GM20000 (cell line): ENCODE measurements at regions not wholly inside any gene's neighbourhood (a gene's known extent, or its start where the extent isn't known, plus 50 kb on each side); places are given as distances from the start of the nearest gene placed in this dataset.

ENCODE experiments used
- DNase-seq: peaks from one replicate; pipeline ENCODE4 v3.0.0; 2012; ENCODE audit warnings: low spot score
- TF ChIP-seq, protein P1 (sequence below): IDR thresholded peaks from 2 replicates; pipeline ENCODE4 v1.5.1; 2012; ENCODE audit warnings: mild to moderate bottlenecking, control low read depth; ENCODE audit errors: extremely low read depth, missing control alignments

DNA sequence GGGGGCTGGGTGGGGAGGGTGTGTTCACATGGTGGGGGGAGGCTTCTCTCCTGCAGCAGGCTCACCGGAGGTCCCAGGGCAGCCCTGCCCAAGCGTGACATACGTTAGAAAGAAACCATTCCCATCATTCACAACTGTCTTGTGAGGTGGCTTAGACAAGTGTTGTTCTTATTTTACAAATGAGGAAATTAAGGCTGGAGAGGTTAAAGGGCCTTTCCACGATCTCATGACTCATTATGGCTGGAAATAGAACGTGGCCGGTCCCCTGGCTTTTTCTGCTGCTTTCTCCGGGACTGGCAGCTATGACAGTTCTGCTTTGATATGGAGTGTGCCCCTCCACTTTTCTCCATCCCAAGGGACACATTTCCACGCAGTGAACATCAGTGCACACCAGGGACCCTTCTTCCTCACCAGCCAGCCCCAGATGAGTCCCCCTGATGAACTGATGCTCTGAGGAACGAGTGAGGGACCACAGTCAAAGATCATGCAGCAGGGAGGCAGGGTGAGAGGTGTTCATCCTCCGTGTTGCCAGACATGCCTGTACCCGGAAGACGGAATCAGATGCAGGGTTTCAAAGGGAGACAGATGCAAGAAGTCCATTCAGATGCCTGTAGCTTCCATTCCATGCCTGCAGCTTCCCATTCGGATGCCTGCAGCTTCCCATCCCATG is 64.0 kb upstream of the ACSL1 start:
- DNase-seq, result no peak
- TF ChIP-seq, protein P1, sequence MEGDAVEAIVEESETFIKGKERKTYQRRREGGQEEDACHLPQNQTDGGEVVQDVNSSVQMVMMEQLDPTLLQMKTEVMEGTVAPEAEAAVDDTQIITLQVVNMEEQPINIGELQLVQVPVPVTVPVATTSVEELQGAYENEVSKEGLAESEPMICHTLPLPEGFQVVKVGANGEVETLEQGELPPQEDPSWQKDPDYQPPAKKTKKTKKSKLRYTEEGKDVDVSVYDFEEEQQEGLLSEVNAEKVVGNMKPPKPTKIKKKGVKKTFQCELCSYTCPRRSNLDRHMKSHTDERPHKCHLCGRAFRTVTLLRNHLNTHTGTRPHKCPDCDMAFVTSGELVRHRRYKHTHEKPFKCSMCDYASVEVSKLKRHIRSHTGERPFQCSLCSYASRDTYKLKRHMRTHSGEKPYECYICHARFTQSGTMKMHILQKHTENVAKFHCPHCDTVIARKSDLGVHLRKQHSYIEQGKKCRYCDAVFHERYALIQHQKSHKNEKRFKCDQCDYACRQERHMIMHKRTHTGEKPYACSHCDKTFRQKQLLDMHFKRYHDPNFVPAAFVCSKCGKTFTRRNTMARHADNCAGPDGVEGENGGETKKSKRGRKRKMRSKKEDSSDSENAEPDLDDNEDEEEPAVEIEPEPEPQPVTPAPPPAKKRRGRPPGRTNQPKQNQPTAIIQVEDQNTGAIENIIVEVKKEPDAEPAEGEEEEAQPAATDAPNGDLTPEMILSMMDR, result no peak

DNA sequence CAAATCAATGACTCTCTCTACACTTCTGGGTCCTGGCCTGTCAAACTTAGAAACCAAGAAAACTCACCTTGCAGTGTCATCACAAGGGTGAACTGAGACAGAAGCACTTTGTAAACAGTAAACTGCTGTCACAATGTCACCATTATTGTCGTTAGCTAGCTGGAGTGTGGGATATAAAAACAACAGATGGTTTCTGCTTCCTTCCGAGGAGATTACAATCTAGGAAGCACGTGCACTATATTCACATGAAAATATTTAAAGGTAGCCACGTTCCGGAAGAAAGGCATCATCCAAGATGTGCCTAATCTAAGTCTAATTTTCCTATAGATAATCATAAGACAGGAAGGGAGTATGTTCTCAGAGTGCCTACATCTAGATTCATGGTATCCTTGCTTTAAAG is 64.7 kb upstream of the ACSL1 start:
- TF ChIP-seq, protein P1, result no peak
- DNase-seq, result no peak

DNA sequence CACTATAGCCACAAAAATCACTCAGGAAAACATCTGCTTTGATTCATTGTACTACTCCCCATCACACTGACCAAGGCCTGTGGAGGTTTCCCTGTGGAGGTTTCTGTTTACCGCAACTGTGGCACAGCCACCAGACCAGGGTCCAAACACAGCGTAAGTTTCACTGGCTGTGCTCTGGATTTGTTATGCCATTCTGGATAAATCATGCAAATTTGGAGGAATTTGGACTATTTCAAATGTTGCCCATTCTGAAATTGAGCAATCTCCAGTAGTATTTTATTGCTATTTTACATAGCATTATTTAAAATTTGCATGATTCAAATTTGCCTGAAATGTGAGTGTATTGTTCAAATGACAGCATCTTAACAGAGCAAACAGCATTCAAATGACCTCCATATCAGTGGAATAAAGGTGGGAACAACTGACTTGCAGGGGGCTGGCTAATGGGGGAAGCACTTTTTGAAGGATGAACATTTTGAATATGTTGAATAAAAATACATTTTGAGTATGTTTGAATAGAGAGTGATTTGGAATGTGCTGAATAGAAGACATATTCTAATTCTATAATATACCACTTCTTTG is 66.1 kb upstream of the ACSL1 start:
- TF ChIP-seq, protein P1, result no peak

DNA sequence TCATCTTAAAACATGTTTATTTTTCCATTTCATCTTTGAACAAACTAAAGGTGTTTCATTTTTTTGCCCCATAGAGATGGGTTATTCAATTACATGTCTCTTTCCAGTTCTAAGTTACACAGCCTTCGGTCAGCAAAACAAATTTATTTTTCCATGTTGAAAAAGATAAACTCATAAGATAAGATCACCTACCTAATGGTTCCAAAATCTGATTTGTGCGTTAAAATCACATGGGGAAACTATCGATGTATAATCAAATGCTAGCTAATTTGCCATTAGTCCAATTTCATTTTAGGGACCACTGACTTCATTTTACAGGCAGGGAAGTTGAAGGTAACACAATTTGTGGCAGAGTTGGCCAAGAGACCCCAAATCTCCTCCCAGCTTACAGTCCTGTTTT is 67.2 kb upstream of the ACSL1 start:
- TF ChIP-seq, protein P1, result no peak
- DNase-seq, result no peak

More for the DNA sequence above, 66.1 kb upstream of the ACSL1 start:
- no peak for DNase-seq

DNA sequence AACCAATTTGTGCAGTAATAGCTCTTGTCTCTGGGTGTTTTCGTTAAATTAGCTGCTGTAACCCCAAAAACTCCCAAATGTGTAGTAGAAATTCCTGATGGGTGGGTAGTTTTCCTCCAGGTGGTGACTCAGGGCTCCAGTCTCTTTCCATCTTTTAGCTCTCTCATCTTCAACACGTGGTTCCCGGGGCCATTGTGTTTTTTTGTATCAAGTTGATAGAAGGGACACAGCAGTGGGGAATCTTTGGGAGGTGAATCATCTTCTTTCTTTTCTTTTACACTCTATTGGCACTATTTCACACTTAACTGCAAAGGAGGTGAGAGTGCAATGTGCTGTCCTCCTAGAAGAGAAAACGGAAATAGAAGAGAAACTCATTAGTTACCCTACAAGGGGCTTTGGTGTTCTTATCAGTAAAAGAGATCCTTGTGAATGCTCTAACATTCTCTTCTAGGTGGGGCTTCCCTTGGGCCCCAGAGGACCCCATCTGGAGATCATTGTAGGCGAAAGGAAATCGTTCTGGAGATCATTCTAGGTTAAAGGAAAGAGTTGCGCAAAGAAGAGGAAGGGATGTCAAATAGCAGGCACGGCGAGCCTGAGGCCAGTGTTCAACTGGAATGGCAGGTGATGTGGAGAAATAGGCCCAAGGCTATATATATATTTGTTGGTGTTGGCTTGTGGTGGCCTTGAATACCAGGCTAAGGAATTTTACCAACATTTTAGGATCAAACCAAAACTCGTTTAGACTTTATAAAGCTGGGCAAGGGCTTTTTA is 68.2 kb upstream of the ACSL1 start:
- DNase-seq, result no peak
- TF ChIP-seq, protein P1, result no peak

DNA sequence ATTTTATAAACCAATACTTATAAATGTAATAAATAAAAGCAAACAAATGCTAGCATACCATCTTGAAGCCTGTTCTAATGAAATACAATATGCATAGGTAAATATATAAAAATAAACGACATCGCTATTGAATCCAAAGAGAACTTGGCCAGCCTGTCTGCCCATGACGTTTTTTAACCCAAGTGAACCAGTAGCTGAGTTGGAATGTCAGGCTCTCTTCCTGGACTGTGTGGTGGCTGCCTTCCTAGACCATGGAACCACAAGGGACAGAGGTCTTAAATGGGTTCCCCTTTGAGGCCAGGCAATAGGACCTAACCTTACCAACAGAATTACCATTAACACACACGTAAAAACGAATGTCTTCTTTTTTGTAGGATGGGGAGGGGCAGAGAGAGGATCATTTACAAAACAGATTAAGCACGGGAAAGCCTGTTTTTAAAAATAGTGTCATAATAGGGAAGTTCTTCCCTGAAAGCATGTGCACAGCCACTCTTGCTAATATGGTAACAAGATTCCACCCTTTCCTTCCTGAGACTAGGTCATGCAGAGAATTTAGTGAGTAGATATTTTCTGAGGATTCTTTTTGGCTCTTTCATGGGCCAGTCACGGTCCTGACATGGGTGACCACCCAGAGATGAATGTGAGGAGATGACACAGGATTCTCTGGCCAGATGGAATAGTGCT is 69.4 kb upstream of the ACSL1 start:
- TF ChIP-seq, protein P1, result no peak

More for the DNA sequence above, 69.4 kb upstream of the ACSL1 start:
- no peak for DNase-seq
